Esophagus muscularis mucosa (tissue), 3 donors: ENCODE measurements at regions not wholly inside any gene's neighbourhood (a gene's known extent, or its start where the extent isn't known, plus 50 kb on each side); places are given as distances from the start of the nearest gene placed in this dataset.

Source experiments
- CTCF ChIP-seq, 3 experiments: fragments of 200-600 bp in 2 of 3; fragments of 450-650 bp in 1 of 3; sonication (generic) in 2 of 3; IDR thresholded peaks; one replicate each; pipeline ENCODE4 v1.5.1; 2017 to 2019; ENCODE audit warnings: antibody characterized with exemption in 3 of 3, mild to moderate bottlenecking in 2 of 3, moderate library complexity in 1 of 3
- POLR2A ChIP-seq: fragments of 450-650 bp; IDR thresholded peaks from one replicate; pipeline ENCODE4 v1.6.1; 2017; ENCODE audit warnings: antibody characterized with exemption, moderate library complexity, mild to moderate bottlenecking, low read depth
- POLR2AphosphoS5 ChIP-seq, 2 donors: sonication (generic); formaldehyde crosslinking; IDR thresholded peaks; one replicate each; pipeline ENCODE4 v1.6.1; 2017; ENCODE audit warnings: antibody characterized with exemption in 2 of 2

- TF ChIP-seq CTCF (IDR thresholded peaks at IDR 0.05) (no peak), POLR2A (no peak), POLR2AphosphoS5 (IDR thresholded peaks at IDR 0.05) (no peak)
Measured at GRCh38 chr6:43900560-43900915, 130.5 kb downstream of the VEGFA start.
